Mucosa of descending colon (tissue), 3 donors: ENCODE measurements at regions not wholly inside any gene's neighbourhood (a gene's known extent, or its start where the extent isn't known, plus 50 kb on each side); places are given as distances from the start of the nearest gene placed in this dataset.

Source experiments
- ATAC-seq: fragments of 200-7000 bp; cut with Tn5 transposase; one replicate; pipeline ENCODE4 v1.9.1; 2020; ENCODE audit warnings: mild to moderate bottlenecking, moderate library complexity
- DNase-seq, 3 donors: peaks; one replicate each; pipeline ENCODE4 v3.0.0-alpha.2; 2020
- H3K36me3 ChIP-seq: fragments of 200-600 bp; one replicate; pipeline ENCODE4 v1.8.0; 2021; ENCODE audit warnings: low read depth, mild to moderate bottlenecking
- H3K4me1 ChIP-seq: fragments of 200-600 bp; one replicate; pipeline ENCODE4 v1.8.0; 2021; ENCODE audit warnings: low read depth, mild to moderate bottlenecking
- H3K4me3 ChIP-seq: fragments of 200-600 bp; one replicate; pipeline ENCODE4 v1.8.0; 2021; ENCODE audit warnings: mild to moderate bottlenecking
- H3K9me3 ChIP-seq: fragments of 200-600 bp; one replicate; pipeline ENCODE4 v1.8.0; 2021; ENCODE audit warnings: mild to moderate bottlenecking
- intact Hi-C, 2 donors: fragments of 100-400 bp; cut with DNase I in 1 of 2; cut with micrococcal nuclease in 1 of 2; formaldehyde crosslinking; loops; one replicate each; pipeline versions ENCODE4 v1.11.0 to v1.11.1; 2022; cut with DNase I, micrococcal nuclease
- TF ChIP-seq, protein P1 (sequence below): fragments of 200-600 bp; IDR thresholded peaks from one replicate; pipeline ENCODE4 v1.8.0; 2022; ENCODE audit warnings: antibody characterized with exemption, mild to moderate bottlenecking
- donor health status: DM: no; HTN: no; CAD: no; lungs with moderate emphysema.
- donor health status: DM: no; HTN: no; CAD: no.
- donor health status: DM: no; HTN: yes; CAD: no.

DNA sequence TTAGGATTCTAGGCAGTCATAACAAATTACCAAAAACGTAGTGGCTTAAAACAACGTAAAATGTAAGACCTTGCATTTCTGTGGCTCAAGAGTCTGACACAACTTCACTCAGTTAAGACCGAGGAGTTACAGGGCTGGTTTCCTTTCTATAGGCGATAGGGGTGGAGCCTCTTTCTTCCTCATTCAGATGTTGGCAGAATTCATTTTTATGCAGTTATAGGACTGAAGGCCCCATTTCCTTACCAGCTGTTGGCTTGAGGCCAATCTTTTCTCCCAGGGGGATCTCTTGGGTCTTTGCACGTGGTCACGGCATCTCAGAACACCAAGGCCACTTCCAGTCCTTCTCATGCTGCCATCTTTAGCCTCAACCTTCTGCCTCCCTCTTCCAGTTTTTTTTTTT lies 145.2 kb downstream of the KCNJ2 start:
- Histone ChIP-seq H3K4me3 (no peak overlapping the region), H3K9me3 (no peaks in the 10 kb centered on the region), H3K4me1 (no peaks in the 10 kb centered on the region), H3K36me3 (no peaks in the 10 kb centered on the region)
- TF ChIP-seq, protein P1, sequence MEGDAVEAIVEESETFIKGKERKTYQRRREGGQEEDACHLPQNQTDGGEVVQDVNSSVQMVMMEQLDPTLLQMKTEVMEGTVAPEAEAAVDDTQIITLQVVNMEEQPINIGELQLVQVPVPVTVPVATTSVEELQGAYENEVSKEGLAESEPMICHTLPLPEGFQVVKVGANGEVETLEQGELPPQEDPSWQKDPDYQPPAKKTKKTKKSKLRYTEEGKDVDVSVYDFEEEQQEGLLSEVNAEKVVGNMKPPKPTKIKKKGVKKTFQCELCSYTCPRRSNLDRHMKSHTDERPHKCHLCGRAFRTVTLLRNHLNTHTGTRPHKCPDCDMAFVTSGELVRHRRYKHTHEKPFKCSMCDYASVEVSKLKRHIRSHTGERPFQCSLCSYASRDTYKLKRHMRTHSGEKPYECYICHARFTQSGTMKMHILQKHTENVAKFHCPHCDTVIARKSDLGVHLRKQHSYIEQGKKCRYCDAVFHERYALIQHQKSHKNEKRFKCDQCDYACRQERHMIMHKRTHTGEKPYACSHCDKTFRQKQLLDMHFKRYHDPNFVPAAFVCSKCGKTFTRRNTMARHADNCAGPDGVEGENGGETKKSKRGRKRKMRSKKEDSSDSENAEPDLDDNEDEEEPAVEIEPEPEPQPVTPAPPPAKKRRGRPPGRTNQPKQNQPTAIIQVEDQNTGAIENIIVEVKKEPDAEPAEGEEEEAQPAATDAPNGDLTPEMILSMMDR, result no peak
- DNase-seq, result no peak
- intact Hi-C loops, result no loop called here
- no peak for ATAC-seq

DNA sequence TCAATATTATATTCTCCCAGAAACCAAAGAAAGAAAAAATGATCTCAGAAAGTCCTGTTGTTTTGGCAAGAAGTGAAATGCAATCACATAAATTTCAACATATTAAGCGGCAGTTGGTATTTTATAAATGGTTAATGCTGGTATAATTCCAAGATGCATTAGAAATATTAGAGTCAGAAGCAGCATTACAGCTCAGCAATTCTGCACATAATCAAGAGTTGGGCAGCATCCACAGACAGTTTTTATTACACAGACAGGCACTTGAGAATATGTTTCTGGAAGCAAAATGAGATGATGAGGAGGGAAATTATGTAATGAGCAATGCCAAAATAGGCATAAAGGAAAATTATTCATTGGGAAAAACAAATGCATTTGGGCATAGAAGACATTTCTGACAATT lies 148.1 kb downstream of the KCNJ2 start:
- Histone ChIP-seq H3K9me3 (no peaks in the 10 kb centered on the region), H3K36me3 (no peaks in the 10 kb centered on the region), H3K4me1 (no peaks in the 10 kb centered on the region), H3K4me3 (no peak overlapping the region)
- ATAC-seq (no peak), DNase-seq (no peak)
- intact Hi-C loops, result no loop called here
- TF ChIP-seq, protein P1, result no peak

DNA sequence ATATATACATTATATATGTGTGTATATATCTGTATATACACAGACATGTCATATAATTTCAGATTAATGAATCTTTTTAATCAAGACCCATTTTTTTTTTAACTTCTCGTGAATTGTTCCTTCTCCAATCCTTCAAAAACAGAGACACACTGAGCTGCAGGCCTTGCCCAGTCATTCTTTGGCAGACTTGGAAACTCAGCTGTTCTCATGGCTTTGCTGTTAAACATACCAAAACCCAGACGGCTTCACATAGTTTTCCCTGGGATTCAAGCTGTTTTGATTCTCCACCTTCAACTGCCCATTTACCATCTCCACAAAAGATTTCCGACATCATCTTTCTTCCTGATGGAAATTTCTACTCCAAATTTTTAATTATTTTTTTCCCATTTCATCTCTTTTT lies 148.7 kb downstream of the KCNJ2 start:
- H3K9me3 ChIP-seq, result no peaks in the 10 kb centered on the region
- intact Hi-C loops, result no loop called here
- ATAC-seq (no peak), DNase-seq (no peak)
- no peaks in the 10 kb centered on the region for H3K4me1 ChIP-seq
- TF ChIP-seq, protein P1, result no peak
- H3K36me3 ChIP-seq, result no peaks in the 10 kb centered on the region
- H3K4me3 ChIP-seq, result no peak overlapping the region

DNA sequence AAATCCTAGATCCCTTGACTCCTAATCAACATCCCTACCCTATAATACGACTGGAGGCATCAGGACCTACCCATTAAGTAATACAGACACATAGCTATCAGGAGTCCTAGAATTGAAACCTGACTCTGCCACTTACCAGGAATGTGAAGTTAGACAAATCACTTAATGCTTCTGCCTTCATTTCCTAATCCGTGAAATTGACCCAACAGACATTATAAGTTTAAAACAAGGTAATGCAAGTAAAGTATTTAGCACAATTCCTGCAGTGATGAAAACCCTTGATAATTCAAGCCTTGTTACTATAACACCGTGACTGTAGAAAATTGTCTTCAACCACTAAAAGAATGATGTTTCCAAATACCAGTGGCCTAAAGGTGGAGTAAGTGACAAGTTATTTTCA lies 150.2 kb downstream of the KCNJ2 start:
- no peak overlapping the region for H3K4me3 ChIP-seq
- intact Hi-C loops, result no loop called here
- DNase-seq, result no peak
- TF ChIP-seq, protein P1, result no peak
- no peaks in the 10 kb centered on the region for H3K36me3 ChIP-seq
- no peaks in the 10 kb centered on the region for H3K4me1 ChIP-seq
- no peaks in the 10 kb centered on the region for H3K9me3 ChIP-seq
- no peak for ATAC-seq

DNA sequence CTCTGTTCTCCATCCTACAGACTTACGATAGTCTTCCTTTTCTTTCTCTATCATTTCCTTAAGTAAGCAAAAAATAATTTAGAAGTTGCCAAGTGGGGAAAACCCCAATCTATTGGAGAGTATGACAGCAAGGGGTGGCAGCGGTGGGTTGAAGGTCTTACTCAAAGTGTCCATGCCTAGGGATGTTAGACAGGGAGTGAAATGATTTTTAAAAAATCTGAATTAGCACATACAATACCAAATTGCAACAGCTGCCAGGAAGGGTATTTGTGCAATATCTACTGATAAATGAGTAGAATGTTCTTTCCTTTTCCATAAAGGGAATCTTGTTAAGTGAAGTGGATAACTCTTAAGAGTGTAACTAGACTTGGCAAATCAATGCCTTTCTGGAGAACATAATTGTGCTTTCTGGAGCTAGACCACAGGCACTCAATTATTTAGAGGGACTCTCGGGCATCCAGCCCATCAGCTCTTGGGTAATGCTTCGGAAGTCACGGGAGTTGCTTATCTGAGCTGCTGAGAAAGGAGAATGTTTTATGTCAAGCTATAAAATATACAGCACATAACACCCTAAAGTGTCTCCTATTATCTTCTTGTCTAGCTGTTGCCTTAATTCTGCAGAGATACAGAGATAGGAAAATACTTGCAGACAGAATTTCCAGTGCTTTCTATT lies 151.5 kb downstream of the KCNJ2 start:
- Histone ChIP-seq H3K9me3 (no peaks in the 10 kb centered on the region), H3K4me1 (no peaks in the 10 kb centered on the region), H3K36me3 (no peaks in the 10 kb centered on the region), H3K4me3 (no peak overlapping the region)
- DNase-seq, result peak in 1 of 3 donors; percentile 51
- TF ChIP-seq, protein P1, result no peak
- intact Hi-C loops, result no loop called here
- peak; percentile 61 for ATAC-seq

DNA sequence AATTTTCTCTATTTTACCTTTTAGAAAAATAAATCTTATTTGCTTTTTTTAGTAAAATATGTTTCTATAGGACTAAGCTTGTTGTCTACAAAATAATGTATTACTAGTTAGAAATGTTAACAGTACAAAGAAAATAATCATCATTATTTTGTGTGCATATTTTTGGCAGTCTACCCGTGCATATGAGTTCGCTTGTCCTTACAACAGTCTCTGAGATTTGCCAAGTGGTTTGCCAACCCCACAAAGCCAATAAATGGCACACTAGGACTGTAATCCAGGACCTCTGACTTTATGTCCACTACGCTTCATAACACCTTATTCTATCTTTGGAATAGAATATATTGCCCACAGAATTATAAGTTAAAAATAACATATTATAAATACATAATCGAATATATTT lies 152.0 kb downstream of the KCNJ2 start:
- H3K4me1 ChIP-seq, result no peaks in the 10 kb centered on the region
- no peaks in the 10 kb centered on the region for H3K36me3 ChIP-seq
- intact Hi-C loops, result no loop called here
- ATAC-seq, result no peak
- no peaks in the 10 kb centered on the region for H3K9me3 ChIP-seq
- no peak for DNase-seq
- H3K4me3 ChIP-seq, result no peak overlapping the region
- TF ChIP-seq, protein P1, result no peak
